ENCODE measurements at regions not wholly inside any gene's neighbourhood (a gene's known extent, or its start where the extent isn't known, plus 50 kb on each side); places are given as distances from the start of the nearest gene placed in this dataset.
A peak's percentile ranks its signal among the peaks of the same experiment; 100 is the strongest.
"Not testable (repeated sequence)": the region's sequence is repeated elsewhere in the genome, so short reads cannot be mapped to it uniquely, and the experiment has no call there.

DNA sequence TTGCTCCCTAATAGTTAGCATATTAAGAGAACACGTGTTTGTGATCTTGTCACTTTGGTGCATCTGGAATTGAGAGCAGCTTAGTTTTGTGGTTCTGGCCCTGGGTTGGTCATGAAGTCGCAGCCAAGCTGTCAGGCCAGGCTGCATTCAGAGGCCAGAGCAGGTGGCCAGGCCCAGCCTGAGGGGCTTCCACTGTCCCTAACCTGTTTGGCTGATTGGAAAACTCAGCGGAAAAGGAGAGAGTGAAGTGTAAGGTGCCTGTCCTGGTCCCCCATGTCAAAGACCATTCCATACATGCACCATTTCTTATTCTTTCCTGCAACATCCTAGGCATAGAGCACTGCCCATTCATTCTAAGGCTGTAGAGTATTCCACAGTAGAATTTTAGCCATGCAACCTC lies 111.5 kb upstream of the IGLL5 start:
- DNase-seq (ENCODE audit: low read depth, low spot score): no peak

DNA sequence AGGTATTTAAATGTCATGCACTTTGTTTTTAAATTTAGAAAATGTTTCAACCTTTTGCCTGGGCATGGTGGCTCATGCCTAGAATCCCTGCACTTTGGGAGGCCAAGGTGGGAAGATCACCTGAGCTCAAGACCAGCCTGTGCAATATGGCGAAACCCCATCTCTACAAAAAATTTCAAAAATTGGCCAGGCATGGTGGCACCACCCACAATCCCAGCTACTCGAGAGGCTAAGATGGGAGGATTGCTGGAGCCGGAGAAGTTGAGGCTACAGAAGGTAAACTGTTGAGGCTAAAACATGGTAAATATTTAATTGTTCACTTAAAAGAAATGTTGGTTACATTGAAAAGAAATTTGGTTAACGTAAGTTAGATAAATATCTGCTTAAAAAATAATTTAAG lies 108.4 kb upstream of the IGLL5 start:
- DNase-seq (ENCODE audit: low read depth, low spot score): no peak

- DNase-seq (ENCODE audit: low read depth, low spot score): no peak
Observed at GRCh38 chr22:22783575-22783974, 104.0 kb upstream of the IGLL5 start.

GRCh38 chr22:22784249-22785039 lies 103.2 kb upstream of the IGLL5 start:
- no peak for DNase-seq (ENCODE audit: low read depth, low spot score)

GRCh38 chr22:22785316-22786065 lies 102.1 kb upstream of the IGLL5 start:
- DNase-seq (ENCODE audit: low read depth, low spot score): no peak

GRCh38 chr22:22786301-22787115 lies 101.1 kb upstream of the IGLL5 start:
- no peak for DNase-seq (ENCODE audit: low read depth, low spot score)

DNA sequence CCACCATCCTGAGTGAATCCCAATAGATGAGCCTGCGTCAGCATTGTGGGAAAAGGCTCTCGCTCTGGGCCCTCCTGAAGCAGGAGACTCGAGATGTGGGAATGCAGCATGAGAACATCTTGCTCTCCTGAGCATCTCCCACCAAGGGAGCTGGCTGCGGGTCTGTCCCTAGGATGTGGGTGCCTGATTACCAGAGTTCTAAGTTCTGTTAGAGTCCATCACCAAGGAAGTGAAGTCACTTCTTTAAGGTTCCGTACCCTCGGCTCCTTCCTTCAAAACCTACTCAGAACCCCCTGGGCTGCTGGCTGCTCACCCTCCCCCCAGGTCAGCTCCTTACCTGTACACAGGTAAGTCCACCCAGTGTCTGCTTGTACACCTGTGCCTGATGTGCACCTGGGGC lies 100.5 kb upstream of the IGLL5 start:
- DNase-seq (ENCODE audit: low read depth, low spot score): no peak

GRCh38 chr22:22787786-22788459 lies 99.7 kb upstream of the IGLL5 start:
- DNase-seq (ENCODE audit: low read depth, low spot score): peak; percentile 34

DNA sequence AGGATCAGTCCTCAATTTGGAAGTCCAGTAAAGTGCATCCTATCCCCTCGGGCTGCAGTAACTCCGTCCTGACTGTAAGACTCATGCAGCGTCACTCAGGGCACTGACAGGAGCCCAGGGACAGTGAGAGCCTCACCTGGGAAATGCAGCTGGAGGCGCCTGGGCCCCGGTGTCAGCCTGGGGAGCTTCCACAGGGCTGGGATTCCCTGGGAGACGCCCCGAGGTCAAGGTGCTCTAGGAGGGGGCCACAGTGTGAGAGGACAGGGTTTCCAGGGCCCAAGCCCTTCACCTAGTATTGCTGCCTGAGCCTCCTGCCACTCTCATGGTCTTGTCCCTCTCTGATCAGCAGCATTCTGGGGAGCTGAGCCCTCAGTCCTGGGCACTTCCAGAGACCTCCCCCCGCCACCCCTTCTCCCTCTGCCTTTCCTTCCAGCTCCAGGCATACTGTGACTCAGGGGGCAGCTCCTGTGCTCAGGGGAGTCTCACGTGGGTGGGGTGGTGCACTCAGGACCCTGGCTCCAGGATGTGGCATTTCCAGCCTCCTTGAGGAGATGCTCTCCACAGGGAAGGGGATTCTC lies 99.1 kb upstream of the IGLL5 start:
- DNase-seq (ENCODE audit: low read depth, low spot score): no peak

GRCh38 chr22:22789233-22789921 lies 98.2 kb upstream of the IGLL5 start:
- DNase-seq (ENCODE audit: low read depth, low spot score): no peak

DNA sequence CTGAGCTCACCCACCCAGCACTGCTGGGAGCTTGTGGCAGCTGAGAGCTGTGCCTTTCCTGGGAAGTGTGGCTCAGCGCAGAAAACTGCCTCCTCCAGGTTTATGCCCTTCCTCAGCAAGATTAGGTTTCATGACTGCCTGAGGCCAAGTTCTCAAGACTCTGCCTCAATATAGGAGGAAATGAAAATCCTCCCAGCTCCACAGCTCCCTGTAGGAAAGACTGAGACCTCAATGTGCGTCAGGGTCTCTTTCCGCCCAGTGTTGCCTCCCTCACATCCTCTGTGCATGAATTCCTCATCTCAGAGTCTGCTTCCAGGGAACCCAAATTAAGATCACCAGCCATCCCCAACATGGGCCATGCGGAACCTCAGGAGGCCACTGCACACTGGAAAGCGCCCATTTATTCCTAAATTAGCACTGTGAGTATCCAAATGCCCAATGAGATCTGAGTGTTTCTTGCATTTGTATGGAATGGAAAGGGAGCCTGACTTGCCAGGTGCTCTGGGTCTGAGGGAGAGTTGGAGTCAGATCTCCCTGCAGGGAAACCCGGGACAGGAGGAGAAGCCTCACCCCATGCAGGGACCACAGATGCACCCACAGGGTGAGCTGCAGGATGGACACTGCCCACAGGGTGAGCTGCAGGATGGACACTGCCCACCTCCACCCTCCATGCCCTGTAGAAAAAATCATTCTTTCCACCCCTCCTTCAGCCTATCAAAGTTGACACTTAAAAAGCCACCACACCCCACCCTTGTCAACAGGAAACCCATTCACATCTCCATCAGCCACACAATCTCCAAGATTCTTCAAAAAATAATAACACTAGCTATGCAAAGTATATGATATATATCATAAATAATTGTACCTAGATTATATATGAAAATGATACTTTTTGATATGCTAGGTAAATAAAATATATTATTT lies 97.4 kb upstream of the IGLL5 start:
- no peak for DNase-seq (ENCODE audit: low read depth, low spot score)

GRCh38 chr22:22791438-22792181 lies 96.0 kb upstream of the IGLL5 start:
- DNase-seq (ENCODE audit: low read depth, low spot score): no peak

- DNase-seq (ENCODE audit: low read depth, low spot score): not testable (repeated sequence)
Observed at GRCh38 chr22:22792205-22792786, 95.3 kb upstream of the IGLL5 start.

GRCh38 chr22:22795639-22796038 lies 92.0 kb upstream of the IGLL5 start:
- not testable (repeated sequence) for DNase-seq (ENCODE audit: low read depth, low spot score)

GRCh38 chr22:22796724-22797123 lies 90.9 kb upstream of the IGLL5 start:
- DNase-seq (ENCODE audit: low read depth, low spot score): no peak

GRCh38 chr22:22798232-22798616 lies 89.4 kb upstream of the IGLL5 start:
- DNase-seq (ENCODE audit: low read depth, low spot score): no peak

DNA sequence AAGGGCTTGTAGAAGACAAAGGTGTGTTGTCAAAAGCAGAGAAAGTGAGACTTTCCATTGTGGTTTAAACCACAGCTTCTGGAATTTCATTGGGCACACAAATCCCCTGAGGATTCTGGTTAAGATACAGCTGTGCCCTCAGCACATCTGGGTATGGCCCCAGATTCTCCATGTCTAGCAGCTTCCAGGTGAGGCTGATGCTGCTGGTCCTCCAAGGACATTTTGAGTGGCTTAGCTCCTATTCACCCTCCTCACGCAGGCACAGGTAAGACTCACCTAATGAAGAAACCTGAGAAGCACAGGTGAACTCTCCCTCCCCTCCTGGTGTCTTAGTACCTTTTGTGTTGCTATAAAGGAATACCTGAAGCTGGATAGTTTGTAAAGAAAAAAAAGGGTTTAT lies 88.9 kb upstream of the IGLL5 start:
- no peak for DNase-seq (ENCODE audit: low read depth, low spot score)

DNA sequence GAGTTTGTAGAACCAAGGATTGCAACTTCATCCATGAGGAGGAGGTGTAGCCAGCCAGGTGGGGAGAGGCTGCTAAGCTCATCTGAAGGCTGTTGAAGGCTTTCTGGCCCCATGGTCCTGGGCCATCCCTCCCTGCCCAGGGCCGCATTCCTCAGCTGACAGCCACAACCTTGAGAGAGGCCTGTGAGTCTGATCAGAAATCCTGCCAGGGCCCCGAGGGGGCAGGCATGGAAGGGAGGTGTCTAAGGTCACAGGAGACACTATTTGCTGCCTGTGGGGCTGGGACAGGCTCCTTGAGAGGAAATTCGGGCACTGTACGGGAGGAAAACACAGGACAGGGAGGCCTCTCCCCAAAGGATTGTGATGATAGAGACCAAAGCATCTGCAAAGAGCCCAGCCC lies 88.1 kb upstream of the IGLL5 start:
- DNase-seq (ENCODE audit: low read depth, low spot score): no peak

DNA sequence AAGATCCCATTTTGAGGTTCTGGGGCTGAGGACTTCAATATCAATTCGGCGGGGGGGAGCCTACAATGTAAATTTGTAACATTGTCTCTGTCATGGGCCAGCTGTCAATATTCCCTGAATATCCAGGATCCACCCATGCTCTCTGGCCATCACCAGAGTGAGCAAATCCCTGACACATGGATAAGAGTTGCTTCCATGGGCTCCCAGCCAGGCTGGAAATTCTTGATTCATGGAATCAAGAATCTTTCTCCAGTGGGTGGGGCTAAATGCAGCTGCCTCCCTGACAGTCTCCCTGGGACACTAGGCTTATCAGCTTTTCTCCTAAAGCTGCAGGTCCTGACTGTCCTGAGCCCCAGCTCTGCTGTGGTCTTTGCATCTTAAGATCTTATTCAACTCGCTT lies 86.9 kb upstream of the IGLL5 start:
- DNase-seq (ENCODE audit: low read depth, low spot score): no peak
